Trophoblast cell (in vitro differentiated cells and primary cell): ENCODE measurements at regions not wholly inside any gene's neighbourhood (a gene's known extent, or its start where the extent isn't known, plus 50 kb on each side); places are given as distances from the start of the nearest gene placed in this dataset.

Experiments
- DNase-seq, 2 donors: peaks; one replicate each; pipeline ENCODE4 v3.0.0-alpha.2; 2016
- H2AFZ ChIP-seq: 2 replicates; pipeline ENCODE4 v1.6.1; 2013; ENCODE audit warnings: low read length, moderate library complexity, mild to moderate bottlenecking; ENCODE audit not compliant: insufficient read depth, poor library complexity
- H2AK5ac ChIP-seq: 2 replicates; pipeline ENCODE4 v1.6.1; 2013; ENCODE audit warnings: mild to moderate bottlenecking, low read length
- H2BK120ac ChIP-seq: 2 replicates; pipeline ENCODE4 v1.6.1; 2013; ENCODE audit warnings: low read length, mild to moderate bottlenecking, moderate library complexity; ENCODE audit not compliant: insufficient read depth, poor library complexity
- H2BK12ac ChIP-seq: 2 replicates; pipeline ENCODE4 v1.6.1; 2013; ENCODE audit warnings: mild to moderate bottlenecking, low read length, moderate library complexity
- H2BK5ac ChIP-seq: 2 replicates; pipeline ENCODE4 v1.6.1; 2013; ENCODE audit warnings: low read length, low read depth, moderate library complexity, mild to moderate bottlenecking; ENCODE audit not compliant: poor library complexity
- H3K14ac ChIP-seq: 2 replicates; pipeline ENCODE4 v1.6.1; 2013; ENCODE audit warnings: mild to moderate bottlenecking, low read length
- H3K18ac ChIP-seq: 2 replicates; pipeline ENCODE4 v1.6.1; 2013; ENCODE audit warnings: mild to moderate bottlenecking, low read length
- H3K23ac ChIP-seq: 2 replicates; pipeline ENCODE4 v1.6.1; 2013; ENCODE audit warnings: low read length
- H3K27ac ChIP-seq: 2 replicates; pipeline ENCODE4 v1.5.1; 2013; ENCODE audit warnings: low read depth, mild to moderate bottlenecking, inconsistent platforms, low read length, moderate library complexity
- H3K27me3 ChIP-seq: 2 replicates; pipeline ENCODE4 v1.6.1; 2013; ENCODE audit warnings: inconsistent platforms, mild to moderate bottlenecking, low read length, moderate library complexity; ENCODE audit not compliant: insufficient read depth
- H3K36me3 ChIP-seq, 2 experiments: 1 replicate in 1 of 2; 2 replicates in 1 of 2; pipeline ENCODE4 v1.6.1; 2013; ENCODE audit warnings: low read length in 2 of 2, mild to moderate bottlenecking in 2 of 2, moderate library complexity in 1 of 2; ENCODE audit not compliant: insufficient read depth in 2 of 2, control insufficient read depth in 1 of 2
- H3K4ac ChIP-seq: 2 replicates; pipeline ENCODE4 v1.6.1; 2013; ENCODE audit warnings: low read depth, mild to moderate bottlenecking, low read length, moderate library complexity
- H3K4me1 ChIP-seq, 2 experiments: 1 replicate in 1 of 2; 2 replicates in 1 of 2; pipeline ENCODE4 v1.6.1; 2013; ENCODE audit warnings: low read length in 2 of 2, mild to moderate bottlenecking in 2 of 2, moderate library complexity in 1 of 2; ENCODE audit not compliant: insufficient read depth in 2 of 2, control insufficient read depth in 1 of 2
- H3K4me2 ChIP-seq: 2 replicates; pipeline ENCODE4 v1.6.1; 2013; ENCODE audit warnings: inconsistent platforms, mild to moderate bottlenecking, low read length, moderate library complexity
- H3K4me3 ChIP-seq: 2 replicates; pipeline ENCODE4 v1.5.1; 2013; ENCODE audit warnings: mild to moderate bottlenecking, low read depth, low read length, inconsistent platforms
- H3K79me1 ChIP-seq: one replicate; pipeline ENCODE4 v1.6.1; 2013; ENCODE audit warnings: low read length
- H3K79me2 ChIP-seq: 2 replicates; pipeline ENCODE4 v1.6.1; 2013; ENCODE audit warnings: low read length, mild to moderate bottlenecking; ENCODE audit not compliant: control insufficient read depth, insufficient read depth, poor library complexity
- H3K9ac ChIP-seq: 2 replicates; pipeline ENCODE4 v1.6.1; 2013; ENCODE audit warnings: mild to moderate bottlenecking, low read length
- H3K9me3 ChIP-seq: 2 replicates; pipeline ENCODE4 v1.6.1; 2013; ENCODE audit warnings: low read depth, mild to moderate bottlenecking, control low read depth, inconsistent platforms, low read length; ENCODE audit not compliant: insufficient read depth
- H4K12ac ChIP-seq: 2 replicates; pipeline ENCODE4 v1.6.1; 2013; ENCODE audit warnings: low read depth, mild to moderate bottlenecking, low read length, moderate library complexity
- H4K8ac ChIP-seq: 2 replicates; pipeline ENCODE4 v1.6.1; 2013; ENCODE audit warnings: low read depth, mild to moderate bottlenecking, low read length, moderate library complexity
- H4K91ac ChIP-seq: one replicate; pipeline ENCODE4 v1.6.1; 2013; ENCODE audit warnings: low read depth, mild to moderate bottlenecking, low read length, moderate library complexity
- WGBS: extraction: QIAGEN DNeasy Blood & Tissue Kit; methylation state at CpG from one replicate; pipeline ENCODE4 v1.1.7; 2013; ENCODE audit warnings: missing lambda C conversion rate; ENCODE audit not compliant: insufficient read length, insufficient coverage; ENCODE audit errors: extremely low coverage; 5-methylcytosine and 5-hydroxymethylcytosine counted together

- H4K8ac ChIP-seq = no peak overlapping the region
- H3K27ac ChIP-seq = no peak overlapping the region
- no peak overlapping the region for H2AFZ ChIP-seq
- WGBS = no CpG with 5 or more reads among the region's 11 CpGs
- no peaks in the 10 kb centered on the region for H3K9me3 ChIP-seq
- no peak overlapping the region for H3K9ac ChIP-seq
- H3K4ac ChIP-seq = no peak overlapping the region
- H2BK5ac ChIP-seq = no peak overlapping the region
- H2BK120ac ChIP-seq = no peak overlapping the region
- no peak overlapping the region for H3K23ac ChIP-seq
- H3K4me2 ChIP-seq = no peak overlapping the region
- H3K27me3 ChIP-seq = no peaks in the 10 kb centered on the region
- H3K36me3 ChIP-seq = no peaks in the 10 kb centered on the region
- no peak overlapping the region for H4K91ac ChIP-seq
- H3K4me3 ChIP-seq = no peak overlapping the region
- H3K79me2 ChIP-seq = no peaks in the 10 kb centered on the region
- H4K12ac ChIP-seq = no peak overlapping the region
- H3K4me1 ChIP-seq = no peaks in the 10 kb centered on the region
- H2AK5ac ChIP-seq = no peak overlapping the region
- no peak overlapping the region for H3K14ac ChIP-seq
- H2BK12ac ChIP-seq = no peak overlapping the region
- no peak overlapping the region for H3K18ac ChIP-seq
- no peaks in the 10 kb centered on the region for H3K79me1 ChIP-seq
- no peak for DNase-seq
These were observed 404.7 kb upstream of the PODXL start for GRCh38 chr7:131961054-131961680.

DNA sequence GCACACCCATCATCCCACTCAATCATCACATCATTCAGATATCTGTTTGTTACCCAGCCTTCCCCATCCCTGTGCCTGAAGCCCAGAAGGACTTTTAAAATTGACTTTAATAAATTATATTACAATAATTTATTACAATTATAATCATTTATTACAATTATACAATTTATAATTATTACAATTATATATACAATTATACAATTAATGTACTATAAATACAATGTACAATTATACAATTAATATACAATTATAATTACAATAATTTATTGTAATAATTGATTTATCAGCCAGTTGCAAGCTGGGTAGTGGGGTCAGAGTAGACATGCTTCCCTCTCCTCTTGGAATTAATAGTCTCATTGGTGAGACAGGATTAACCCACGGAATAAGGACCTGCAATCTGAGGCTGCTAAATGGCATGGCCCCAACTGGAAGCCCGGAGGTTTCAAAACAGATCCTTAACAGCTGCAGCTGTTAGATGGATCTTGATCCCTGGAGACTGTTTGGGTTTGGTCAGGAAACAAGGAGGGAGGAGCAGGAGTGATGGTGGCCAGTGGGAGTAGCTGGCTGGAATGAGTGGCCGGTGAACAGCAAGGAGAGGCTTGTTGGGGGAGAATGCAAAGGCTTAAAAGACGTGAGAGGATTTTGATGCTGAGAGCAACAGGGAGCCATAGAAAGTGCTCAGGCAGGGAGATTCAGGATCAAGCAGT lies 402.8 kb upstream of the PODXL start:
- Histone ChIP-seq H2BK5ac (no peak overlapping the region), H3K9ac (no peak overlapping the region), H3K4me1 (no peaks in the 10 kb centered on the region), H3K27me3 (no peaks in the 10 kb centered on the region), H3K27ac (no peak overlapping the region), H2AFZ (no peak overlapping the region), H3K79me2 (no peaks in the 10 kb centered on the region), H2BK120ac (no peak overlapping the region), H3K36me3 (no peaks in the 10 kb centered on the region), H4K8ac (no peak overlapping the region), H4K12ac (no peak overlapping the region), H2BK12ac (no peak overlapping the region), H3K4me2 (no peak overlapping the region), H3K23ac (no peak overlapping the region), H3K4ac (no peak overlapping the region), H3K79me1 (no peaks in the 10 kb centered on the region), H2AK5ac (no peak overlapping the region), H4K91ac (no peak overlapping the region), H3K4me3 (no peak overlapping the region), H3K9me3 (no peaks in the 10 kb centered on the region), H3K18ac (no peak overlapping the region), H3K14ac (no peak overlapping the region)
- no peak for DNase-seq
- no CpG with 5 or more reads among the region's 4 CpGs for WGBS

DNA sequence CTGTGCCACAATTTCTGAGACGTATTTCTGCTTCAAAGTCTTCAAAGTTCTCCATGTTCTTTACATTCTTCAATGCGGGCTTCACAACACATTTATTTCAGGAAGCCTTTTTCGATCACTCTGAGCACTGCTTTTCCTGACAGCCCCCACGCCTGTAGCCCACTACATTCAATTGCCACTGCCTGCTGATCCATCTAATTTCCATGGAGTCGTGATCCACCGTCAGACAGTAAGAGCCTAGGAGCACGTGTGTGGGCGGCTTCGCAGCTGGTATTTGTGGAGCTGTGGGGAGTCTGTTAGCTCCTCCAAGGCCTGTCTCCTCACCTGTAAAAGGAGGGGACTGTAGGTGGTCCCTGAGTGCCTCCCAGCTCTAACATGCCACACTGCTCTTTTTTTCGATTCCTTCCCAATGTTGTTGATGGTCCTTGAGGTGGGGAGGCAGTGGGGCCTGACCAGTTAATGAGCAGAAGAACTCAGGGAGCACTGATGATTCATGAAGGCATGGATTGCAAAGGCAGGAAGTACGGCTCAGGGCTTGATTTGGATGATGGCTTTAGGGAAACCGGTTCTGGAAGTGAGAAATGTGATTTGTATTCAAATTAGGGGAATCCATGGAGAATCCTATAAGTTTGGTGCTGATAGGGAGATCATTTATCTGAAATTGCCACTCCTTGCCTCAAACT lies 401.1 kb upstream of the PODXL start:
- Histone ChIP-seq H3K4me3 (no peak overlapping the region), H3K4me1 (no peaks in the 10 kb centered on the region), H3K4ac (no peak overlapping the region), H3K27me3 (no peaks in the 10 kb centered on the region), H2BK5ac (no peak overlapping the region), H4K8ac (no peak overlapping the region), H3K4me2 (no peak overlapping the region), H3K79me2 (no peaks in the 10 kb centered on the region), H4K12ac (no peak overlapping the region), H2BK120ac (no peak overlapping the region), H3K36me3 (no peaks in the 10 kb centered on the region), H2AK5ac (no peak overlapping the region), H3K18ac (no peak overlapping the region), H2BK12ac (no peak overlapping the region), H2AFZ (no peak overlapping the region), H3K79me1 (no peaks in the 10 kb centered on the region), H3K27ac (no peak overlapping the region), H3K14ac (no peak overlapping the region), H3K9me3 (no peaks in the 10 kb centered on the region), H3K9ac (no peak overlapping the region), H3K23ac (no peak overlapping the region), H4K91ac (no peak overlapping the region)
- DNase-seq = no peak
- WGBS = no CpG with 5 or more reads among the region's 12 CpGs

GRCh38 chr7:131956864-131957263 lies 400.4 kb upstream of the PODXL start:
- no peak overlapping the region for H2BK5ac ChIP-seq
- no peak overlapping the region for H3K4me2 ChIP-seq
- no peak for DNase-seq

More at GRCh38 chr7:131956864-131957263, 400.4 kb upstream of the PODXL start:
- Histone ChIP-seq H3K4me3 (no peak overlapping the region), H2BK12ac (no peak overlapping the region), H4K12ac (no peak overlapping the region), H3K4me1 (no peaks in the 10 kb centered on the region), H4K8ac (no peak overlapping the region), H3K9ac (no peak overlapping the region), H3K27ac (no peak overlapping the region), H3K79me2 (no peaks in the 10 kb centered on the region), H2AFZ (no peak overlapping the region), H3K18ac (no peak overlapping the region), H2BK120ac (no peak overlapping the region), H3K23ac (no peak overlapping the region), H2AK5ac (no peak overlapping the region), H3K79me1 (no peaks in the 10 kb centered on the region), H3K9me3 (no peaks in the 10 kb centered on the region), H4K91ac (no peak overlapping the region), H3K27me3 (no peaks in the 10 kb centered on the region), H3K14ac (no peak overlapping the region), H3K36me3 (no peaks in the 10 kb centered on the region), H3K4ac (no peak overlapping the region)
- WGBS = no CpG with 5 or more reads among the region's 1 CpG
